DOHH2 (cell line): ENCODE measurements at regions not wholly inside any gene's neighbourhood (a gene's known extent, or its start where the extent isn't known, plus 50 kb on each side); places are given as distances from the start of the nearest gene placed in this dataset.

Source experiments
- H3F3A ChIP-seq: fragments of 200-600 bp; sonication (generic), shearing (Covaris generic); 2 replicates; pipeline ENCODE4 v1.6.0; 2016; ENCODE audit warnings: antibody characterized with exemption, mild to moderate bottlenecking; ENCODE audit not compliant: control insufficient read depth, insufficient read depth
- H3K27ac ChIP-seq: fragments of 200-600 bp; sonication (generic); 2 replicates; pipeline ENCODE4 v1.5.1; 2014; ENCODE audit warnings: low read depth, mild to moderate bottlenecking, low read length, moderate library complexity
- H3K27me3 ChIP-seq: fragments of 200-600 bp; sonication (generic); 2 replicates; pipeline ENCODE4 v1.6.1; 2014; ENCODE audit warnings: mild to moderate bottlenecking, low read length, mixed read lengths; ENCODE audit not compliant: control insufficient read depth
- H3K36me3 ChIP-seq: fragments of 200-600 bp; sonication (generic); 2 replicates; pipeline ENCODE4 v1.6.1; 2014; ENCODE audit warnings: mild to moderate bottlenecking, low read length, moderate library complexity, mixed read lengths; ENCODE audit not compliant: control insufficient read depth
- H3K4me1 ChIP-seq: fragments of 200-600 bp; sonication (generic); 2 replicates; pipeline ENCODE4 v1.6.1; 2014; ENCODE audit warnings: mild to moderate bottlenecking, low read length, mixed read lengths; ENCODE audit not compliant: control insufficient read depth
- H3K4me2 ChIP-seq: fragments of 200-600 bp; sonication (generic); 2 replicates; pipeline ENCODE4 v1.6.0; 2014; ENCODE audit warnings: mild to moderate bottlenecking, low read length, moderate library complexity
- H3K4me3 ChIP-seq: fragments of 200-600 bp; sonication (generic); 2 replicates; pipeline ENCODE4 v1.5.1; 2014; ENCODE audit warnings: mild to moderate bottlenecking, low read length, mixed read lengths
- H3K79me2 ChIP-seq: fragments of 200-600 bp; sonication (generic); 2 replicates; pipeline ENCODE4 v1.6.1; 2014; ENCODE audit warnings: mild to moderate bottlenecking, low read length, mixed read lengths; ENCODE audit not compliant: control insufficient read depth
- H3K9me2 ChIP-seq: fragments of 200-600 bp; sonication (generic); replicated peaks from 2 replicates; pipeline ENCODE4 v1.6.1; 2014; ENCODE audit warnings: mild to moderate bottlenecking, low read length, mixed read lengths; ENCODE audit not compliant: control insufficient read depth
- H3K9me3 ChIP-seq: fragments of 200-600 bp; sonication (generic); 2 replicates; pipeline ENCODE4 v1.6.1; 2014; ENCODE audit warnings: antibody characterized with exemption, low read length, mixed read lengths; ENCODE audit not compliant: control insufficient read depth, insufficient read depth
- H4K20me1 ChIP-seq: fragments of 200-600 bp; sonication (generic); 2 replicates; pipeline ENCODE4 v1.6.0; 2014; ENCODE audit warnings: low read depth, mild to moderate bottlenecking, antibody characterized with exemption, low read length, moderate library complexity; ENCODE audit not compliant: control insufficient read depth, insufficient read depth
- CTCF ChIP-seq: fragments of 200-600 bp; sonication (generic); IDR thresholded peaks from one replicate; pipeline ENCODE4 v1.5.1; 2014; ENCODE audit warnings: antibody characterized with exemption, mild to moderate bottlenecking, low read depth, low read length; ENCODE audit not compliant: poor library complexity, severe bottlenecking
- EZH2phosphoT487 ChIP-seq: fragments of 200-600 bp; sonication (generic); IDR thresholded peaks from 2 replicates; pipeline ENCODE4 v1.6.1; 2017; ENCODE audit warnings: borderline replicate concordance, mild to moderate bottlenecking, antibody characterized with exemption, low read length, moderate library complexity, mixed read lengths

- no peak overlapping the region for H3K27ac ChIP-seq
Measured at GRCh38 chr2:6748406-6749067, 117.2 kb downstream of the CMPK2 start.

GRCh38 chr2:6749962-6750361, 115.7 kb downstream of the CMPK2 start:
- no peaks in the 10 kb centered on the region for H3K79me2 ChIP-seq
- H3K27ac ChIP-seq = no peak overlapping the region
- peaks cover 5% of the 10 kb centered on the region for H3K36me3 ChIP-seq
- TF ChIP-seq CTCF (no peak), EZH2phosphoT487 (no peak)
- H3F3A ChIP-seq = no peaks in the 10 kb centered on the region
- H3K4me1 ChIP-seq = peaks cover 12% of the 10 kb centered on the region
- H4K20me1 ChIP-seq = no peaks in the 10 kb centered on the region
- no peaks in the 10 kb centered on the region for H3K9me2 ChIP-seq
- no peaks in the 10 kb centered on the region for H3K9me3 ChIP-seq
- no peaks in the 10 kb centered on the region for H3K27me3 ChIP-seq
- no peak overlapping the region for H3K4me3 ChIP-seq
- H3K4me2 ChIP-seq = no peak overlapping the region

More at GRCh38 chr2:6748406-6749067, 117.2 kb downstream of the CMPK2 start:
- H3K4me3 ChIP-seq = no peak overlapping the region
- H4K20me1 ChIP-seq = no peaks in the 10 kb centered on the region
- H3K9me3 ChIP-seq = no peaks in the 10 kb centered on the region
- H3K4me1 ChIP-seq = peaks cover 12% of the 10 kb centered on the region
- H3K4me2 ChIP-seq = no peak overlapping the region
- H3K79me2 ChIP-seq = no peaks in the 10 kb centered on the region
- H3K9me2 ChIP-seq = no peaks in the 10 kb centered on the region
- peaks cover 5% of the 10 kb centered on the region for H3K36me3 ChIP-seq
- no peaks in the 10 kb centered on the region for H3K27me3 ChIP-seq
- no peaks in the 10 kb centered on the region for H3F3A ChIP-seq
- no peak for TF ChIP-seq CTCF
- TF ChIP-seq EZH2phosphoT487 = no peak

- Histone ChIP-seq H3K27ac (no peak overlapping the region), H3K36me3 (peaks cover under 1% of the 10 kb centered on the region), H3K4me2 (no peak overlapping the region), H3K79me2 (no peaks in the 10 kb centered on the region), H4K20me1 (no peaks in the 10 kb centered on the region), H3K27me3 (no peaks in the 10 kb centered on the region), H3K9me2 (no peaks in the 10 kb centered on the region), H3K9me3 (no peaks in the 10 kb centered on the region), H3F3A (no peaks in the 10 kb centered on the region), H3K4me3 (no peak overlapping the region), H3K4me1 (peaks cover 12% of the 10 kb centered on the region)
- TF ChIP-seq CTCF (no peak), EZH2phosphoT487 (no peak)
Measured at GRCh38 chr2:6750411-6751158, 115.1 kb downstream of the CMPK2 start.
